Panc1 (cell line): ENCODE measurements at regions not wholly inside any gene's neighbourhood (a gene's known extent, or its start where the extent isn't known, plus 50 kb on each side); places are given as distances from the start of the nearest gene placed in this dataset.

Experiments
- ATAC-seq: fragments of 200-7000 bp; cut with Tn5 transposase; 2 replicates; pipeline ENCODE4 v1.9.1; 2020; ENCODE audit warnings: mild to moderate bottlenecking, moderate library complexity
- BruUV-seq: library from RNA; stranded (reverse); fragments of 400-500 nt; replicated peaks from 2 replicates; lab custom pipeline; 2021; lab: Mats Ljungman, UMichigan
- CTCF ChIA-PET: fragments of 300-600 bp; sonication (Branson Sonifier 250); formaldehyde crosslinking; loops from one replicate; lab custom pipeline; 2022; ENCODE audit warnings: antibody characterized with exemption; lab: Charles Lee
- POLR2A ChIA-PET: fragments of 300-600 bp; sonication (Branson Sonifier 250); formaldehyde crosslinking; loops from one replicate; lab custom pipeline; 2022; ENCODE audit warnings: antibody characterized with exemption; lab: Charles Lee
- DNase-seq: peaks from one replicate; pipeline ENCODE4 v3.0.0-alpha.2; 2010; ENCODE audit warnings: low read depth, low spot score
- H3K27ac ChIP-seq: 2 replicates; pipeline ENCODE4 v1.5.1; 2011; ENCODE audit warnings: mild to moderate bottlenecking, low read length, inconsistent platforms
- H3K27me3 ChIP-seq: fragments of 200-500 bp; sonication (Bioruptor generic); 2 replicates; pipeline ENCODE4 v1.6.0; 2014; ENCODE audit warnings: low read length, inconsistent platforms; ENCODE audit not compliant: control insufficient read depth, insufficient read depth
- H3K36me3 ChIP-seq: fragments of 200-500 bp; sonication (Bioruptor generic); 2 replicates; pipeline ENCODE4 v1.5.1; 2014; ENCODE audit warnings: inconsistent platforms, mild to moderate bottlenecking, low read length, moderate library complexity; ENCODE audit not compliant: control insufficient read depth, insufficient read depth
- H3K4me1 ChIP-seq: 2 replicates; pipeline ENCODE4 v1.5.1; 2011; ENCODE audit warnings: inconsistent platforms, mild to moderate bottlenecking, low read length, moderate library complexity; ENCODE audit not compliant: control insufficient read depth, insufficient read depth
- H3K4me3 ChIP-seq, 2 experiments: 2 replicates each; pipeline ENCODE4 v1.5.1; 2011 to 2012; ENCODE audit warnings: low read depth in 2 of 2, low read length in 2 of 2, mild to moderate bottlenecking in 2 of 2, inconsistent platforms in 1 of 2, moderate library complexity in 1 of 2
- H3K9me3 ChIP-seq: fragments of 200-500 bp; sonication (Bioruptor generic); 2 replicates; pipeline ENCODE4 v1.5.1; 2014; ENCODE audit warnings: low read depth, mild to moderate bottlenecking, inconsistent platforms, low read length, moderate library complexity; ENCODE audit not compliant: control insufficient read depth, insufficient read depth
- POLR2AphosphoS5 ChIP-seq: IDR thresholded peaks from 2 replicates; pipeline ENCODE4 v1.6.1; 2012; ENCODE audit warnings: mild to moderate bottlenecking, low read depth, low read length, moderate library complexity
- SIN3A ChIP-seq: IDR thresholded peaks from 2 replicates; pipeline ENCODE4 v1.6.1; 2012; ENCODE audit warnings: low read depth, mild to moderate bottlenecking, low read length, moderate library complexity, borderline replicate concordance; ENCODE audit not compliant: insufficient read depth
- TCF7L2 ChIP-seq: IDR thresholded peaks from 2 replicates; pipeline ENCODE4 v1.6.1; 2011; ENCODE audit warnings: mild to moderate bottlenecking, low read depth, low read length, inconsistent platforms
- in situ Hi-C: cut with HindIII; loops from 2 replicates; pipeline ENCODE4 v1.10.0; 2016; ENCODE audit warnings: low sequenced_read_pairs, low pct_unique_long_range_greater_than_20kb
- intact Hi-C: fragments of 100-400 bp; cut with micrococcal nuclease; formaldehyde crosslinking; loops from one replicate; pipeline ENCODE4 v1.10.0; 2022; ENCODE audit not compliant: unreplicated experiment
- TF ChIP-seq, protein P1 (sequence below), 2 experiments: IDR thresholded peaks; 2 replicates each; pipeline ENCODE4 v1.6.1; 2011 to 2012; ENCODE audit warnings: low read depth in 2 of 2, control low read depth in 1 of 2, low read length in 1 of 2, mild to moderate bottlenecking in 1 of 2, moderate library complexity in 1 of 2; ENCODE audit not compliant: insufficient read depth in 1 of 2
- TF ChIP-seq, protein P2 (sequence below): fragments of 450-650 bp; IDR thresholded peaks from 2 replicates; pipeline ENCODE4 v1.5.1; 2017; ENCODE audit warnings: mild to moderate bottlenecking

DNA sequence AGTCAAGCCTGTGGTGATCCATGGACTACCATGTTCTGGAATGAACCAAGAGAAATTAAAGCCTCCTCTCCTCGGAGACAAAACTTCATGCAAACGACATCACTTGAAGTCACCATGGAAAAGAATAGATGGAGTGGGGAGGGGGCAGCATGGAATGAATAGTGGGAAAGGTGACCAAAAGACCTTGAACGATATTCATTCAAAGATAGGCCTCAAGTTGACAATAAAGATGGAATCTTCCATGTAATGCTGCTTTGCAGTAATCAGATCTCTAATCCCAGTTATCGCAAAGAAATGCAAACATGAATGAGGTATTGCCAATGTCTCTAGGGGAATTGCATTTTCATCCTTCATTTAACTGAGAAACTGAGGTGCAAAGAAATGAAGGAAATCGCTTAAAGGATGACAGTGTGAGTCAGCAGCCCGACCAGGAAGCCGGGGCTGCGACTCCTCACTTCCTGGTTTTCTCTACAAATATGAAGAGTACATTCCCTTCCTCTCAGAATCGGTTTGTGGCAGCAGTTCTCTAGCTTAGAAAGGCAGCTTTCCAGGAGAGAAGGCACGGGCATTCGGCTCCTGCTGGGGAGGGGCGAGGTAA is 65.6 kb upstream of the RREB1 start:
- TF ChIP-seq POLR2AphosphoS5 = no peak
- no peak for TF ChIP-seq SIN3A
- TF ChIP-seq, protein P1, sequence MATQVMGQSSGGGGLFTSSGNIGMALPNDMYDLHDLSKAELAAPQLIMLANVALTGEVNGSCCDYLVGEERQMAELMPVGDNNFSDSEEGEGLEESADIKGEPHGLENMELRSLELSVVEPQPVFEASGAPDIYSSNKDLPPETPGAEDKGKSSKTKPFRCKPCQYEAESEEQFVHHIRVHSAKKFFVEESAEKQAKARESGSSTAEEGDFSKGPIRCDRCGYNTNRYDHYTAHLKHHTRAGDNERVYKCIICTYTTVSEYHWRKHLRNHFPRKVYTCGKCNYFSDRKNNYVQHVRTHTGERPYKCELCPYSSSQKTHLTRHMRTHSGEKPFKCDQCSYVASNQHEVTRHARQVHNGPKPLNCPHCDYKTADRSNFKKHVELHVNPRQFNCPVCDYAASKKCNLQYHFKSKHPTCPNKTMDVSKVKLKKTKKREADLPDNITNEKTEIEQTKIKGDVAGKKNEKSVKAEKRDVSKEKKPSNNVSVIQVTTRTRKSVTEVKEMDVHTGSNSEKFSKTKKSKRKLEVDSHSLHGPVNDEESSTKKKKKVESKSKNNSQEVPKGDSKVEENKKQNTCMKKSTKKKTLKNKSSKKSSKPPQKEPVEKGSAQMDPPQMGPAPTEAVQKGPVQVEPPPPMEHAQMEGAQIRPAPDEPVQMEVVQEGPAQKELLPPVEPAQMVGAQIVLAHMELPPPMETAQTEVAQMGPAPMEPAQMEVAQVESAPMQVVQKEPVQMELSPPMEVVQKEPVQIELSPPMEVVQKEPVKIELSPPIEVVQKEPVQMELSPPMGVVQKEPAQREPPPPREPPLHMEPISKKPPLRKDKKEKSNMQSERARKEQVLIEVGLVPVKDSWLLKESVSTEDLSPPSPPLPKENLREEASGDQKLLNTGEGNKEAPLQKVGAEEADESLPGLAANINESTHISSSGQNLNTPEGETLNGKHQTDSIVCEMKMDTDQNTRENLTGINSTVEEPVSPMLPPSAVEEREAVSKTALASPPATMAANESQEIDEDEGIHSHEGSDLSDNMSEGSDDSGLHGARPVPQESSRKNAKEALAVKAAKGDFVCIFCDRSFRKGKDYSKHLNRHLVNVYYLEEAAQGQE (IDR thresholded peaks at IDR 0.05; ENCODE audit: insufficient read depth in 1 of 2, low read depth in 2 of 2, low read length in 1 of 2) = no peak
- TF ChIP-seq, protein P2, sequence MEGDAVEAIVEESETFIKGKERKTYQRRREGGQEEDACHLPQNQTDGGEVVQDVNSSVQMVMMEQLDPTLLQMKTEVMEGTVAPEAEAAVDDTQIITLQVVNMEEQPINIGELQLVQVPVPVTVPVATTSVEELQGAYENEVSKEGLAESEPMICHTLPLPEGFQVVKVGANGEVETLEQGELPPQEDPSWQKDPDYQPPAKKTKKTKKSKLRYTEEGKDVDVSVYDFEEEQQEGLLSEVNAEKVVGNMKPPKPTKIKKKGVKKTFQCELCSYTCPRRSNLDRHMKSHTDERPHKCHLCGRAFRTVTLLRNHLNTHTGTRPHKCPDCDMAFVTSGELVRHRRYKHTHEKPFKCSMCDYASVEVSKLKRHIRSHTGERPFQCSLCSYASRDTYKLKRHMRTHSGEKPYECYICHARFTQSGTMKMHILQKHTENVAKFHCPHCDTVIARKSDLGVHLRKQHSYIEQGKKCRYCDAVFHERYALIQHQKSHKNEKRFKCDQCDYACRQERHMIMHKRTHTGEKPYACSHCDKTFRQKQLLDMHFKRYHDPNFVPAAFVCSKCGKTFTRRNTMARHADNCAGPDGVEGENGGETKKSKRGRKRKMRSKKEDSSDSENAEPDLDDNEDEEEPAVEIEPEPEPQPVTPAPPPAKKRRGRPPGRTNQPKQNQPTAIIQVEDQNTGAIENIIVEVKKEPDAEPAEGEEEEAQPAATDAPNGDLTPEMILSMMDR = no peak
- TF ChIP-seq TCF7L2 = no peak
- Histone ChIP-seq H3K9me3 (no peaks in the 10 kb centered on the region), H3K27ac (no peak overlapping the region), H3K36me3 (no peaks in the 10 kb centered on the region), H3K4me1 (no peaks in the 10 kb centered on the region), H3K27me3 (no peaks in the 10 kb centered on the region), H3K4me3 (no peak overlapping the region)
- BruUV-seq = no TSS peak
- intact Hi-C loops (no loop called here), in situ Hi-C loops (no loop called here)
- POLR2A ChIA-PET = no interaction called here
- ATAC-seq = no peak
- no peak for DNase-seq
- CTCF ChIA-PET = no interaction called here

DNA sequence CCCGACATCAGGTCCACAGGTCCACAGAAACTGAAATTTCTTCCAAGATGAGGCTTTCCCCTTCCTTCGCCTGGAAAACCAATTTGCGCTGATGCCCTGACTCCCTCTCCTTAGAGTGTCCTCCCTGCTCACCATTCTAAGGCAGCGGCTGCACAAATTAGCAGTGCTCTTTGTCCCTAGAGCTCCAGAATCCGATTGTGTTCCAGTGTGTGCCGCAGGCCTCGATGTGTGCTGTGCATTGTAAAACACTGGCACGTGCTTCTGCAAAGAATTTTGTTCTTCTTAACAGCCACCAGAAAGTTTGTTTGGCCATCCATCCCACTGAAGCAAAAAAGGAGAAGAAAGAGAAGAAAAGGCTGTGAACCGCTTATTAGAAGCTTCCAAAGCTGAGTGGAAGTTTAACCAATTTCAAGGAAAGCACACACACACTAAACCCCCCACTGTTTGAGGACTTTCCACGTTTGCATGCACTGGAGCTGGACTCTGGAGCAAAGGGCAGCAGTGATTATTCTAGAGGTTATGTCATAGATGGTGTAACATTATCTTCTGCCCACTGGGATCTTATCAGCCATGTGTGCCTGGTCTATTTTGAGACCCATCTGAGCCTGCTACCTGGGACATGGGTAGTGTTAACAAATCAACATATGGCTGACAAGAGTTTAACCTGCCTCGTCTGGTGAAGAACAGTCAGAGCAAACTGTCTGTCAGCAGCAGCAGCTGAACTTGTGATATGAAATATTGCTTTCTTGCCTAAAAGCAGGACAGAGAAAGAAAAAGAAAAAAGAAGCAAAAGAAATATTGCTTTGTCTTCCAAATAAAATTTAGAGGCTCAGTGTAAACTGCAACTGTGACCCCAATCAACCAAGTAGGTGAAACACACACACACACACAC is 64.9 kb upstream of the RREB1 start:
- Histone ChIP-seq H3K27ac (no peak overlapping the region), H3K9me3 (no peaks in the 10 kb centered on the region), H3K36me3 (no peaks in the 10 kb centered on the region), H3K27me3 (no peaks in the 10 kb centered on the region), H3K4me3 (no peak overlapping the region), H3K4me1 (no peaks in the 10 kb centered on the region)
- DNase-seq (no peak), ATAC-seq (no peak)
- in situ Hi-C loops = no loop called here
- CTCF ChIA-PET = no interaction called here
- no peak for TF ChIP-seq POLR2AphosphoS5
- TF ChIP-seq, protein P2 = no peak
- TF ChIP-seq, protein P1 (IDR thresholded peaks at IDR 0.05; ENCODE audit: insufficient read depth in 1 of 2, low read depth in 2 of 2, low read length in 1 of 2) = no peak
- no peak for TF ChIP-seq SIN3A
- no TSS peak for BruUV-seq
- POLR2A ChIA-PET = no interaction called here
- intact Hi-C loops = no loop called here
